Dedifferentiated amniotic fluid mesenchymal stem cell (primary cell): ENCODE measurements at regions not wholly inside any gene's neighbourhood (a gene's known extent, or its start where the extent isn't known, plus 50 kb on each side); places are given as distances from the start of the nearest gene placed in this dataset.

Experiments
- DNase-seq: peaks from one replicate; pipeline ENCODE4 v3.0.0-alpha.2; 2016; ENCODE audit errors: extremely low spot score

DNA sequence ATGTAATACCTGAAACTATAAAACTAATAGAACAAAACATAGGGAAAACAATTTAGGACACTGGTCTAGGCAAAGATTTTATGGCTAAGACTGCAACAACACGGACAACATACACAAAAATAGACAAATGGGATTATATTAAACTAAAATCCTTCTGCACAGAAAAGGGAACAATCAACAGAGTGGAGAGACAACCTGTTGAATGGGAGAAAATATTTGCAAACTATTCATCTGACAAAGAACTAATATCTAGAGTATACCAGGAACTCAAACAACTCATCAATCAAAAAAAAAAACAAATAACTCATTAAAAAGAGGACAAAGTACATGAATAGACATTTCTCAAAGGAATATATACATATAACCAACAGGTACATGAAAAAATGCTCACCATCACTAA, 174.5 kb downstream of the FNDC1 start:
- no peak for DNase-seq

DNA sequence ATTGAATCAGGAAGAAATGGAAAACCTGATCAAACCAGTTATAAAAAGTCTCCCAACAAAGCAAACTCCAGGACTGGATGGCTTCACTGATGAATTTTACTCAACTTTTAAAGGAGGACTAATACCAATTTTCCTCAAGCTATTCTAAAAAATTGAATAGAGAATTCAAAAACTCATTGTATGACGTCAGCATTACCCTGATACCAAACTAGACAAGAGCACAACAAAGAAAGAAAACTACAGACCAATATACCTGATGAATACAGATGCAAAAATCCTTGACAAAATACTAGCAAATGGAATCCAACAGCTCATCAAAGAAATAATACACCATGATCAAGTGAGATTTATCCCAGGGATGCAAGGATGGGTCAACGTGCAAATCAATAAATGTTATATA, 172.9 kb downstream of the FNDC1 start:
- DNase-seq = no peak

DNA sequence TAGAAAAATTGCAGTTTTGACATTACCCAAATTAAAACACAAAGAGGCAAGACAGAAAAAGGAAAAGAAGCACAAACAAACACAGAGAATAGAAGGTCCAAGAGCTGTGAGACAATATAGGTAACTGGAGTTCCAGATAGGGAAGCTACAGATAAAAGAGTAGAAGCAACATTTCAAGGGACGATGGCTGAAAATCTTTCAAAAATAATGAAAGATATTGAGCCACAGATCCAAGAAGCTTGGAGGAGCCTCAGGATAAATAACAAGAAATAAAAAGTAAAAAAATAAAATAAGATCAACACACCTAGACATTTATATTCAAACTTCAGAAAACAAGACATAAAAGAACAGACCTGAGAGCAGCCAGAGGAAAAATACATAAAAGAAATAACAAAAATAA, 164.9 kb downstream of the FNDC1 start:
- DNase-seq = no peak

DNA sequence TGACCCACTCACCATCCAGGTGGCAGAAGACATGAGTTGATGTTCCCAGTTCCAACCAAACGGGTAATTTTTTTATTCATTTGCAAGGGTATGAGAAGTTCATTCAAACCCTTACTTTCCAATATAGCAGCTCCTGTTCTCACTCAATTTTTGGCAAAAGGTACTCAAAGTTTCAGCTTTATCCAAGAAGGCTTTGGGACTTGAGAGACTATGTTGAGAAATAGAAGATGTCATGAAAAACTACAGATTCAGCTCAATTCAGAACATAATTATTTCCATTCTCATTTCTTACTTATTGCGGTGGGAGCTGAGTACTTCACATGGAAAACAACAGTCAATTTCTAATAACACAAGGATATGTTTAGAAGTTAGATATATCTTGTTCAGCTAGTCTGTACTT, 162.3 kb downstream of the FNDC1 start:
- no peak for DNase-seq

DNA sequence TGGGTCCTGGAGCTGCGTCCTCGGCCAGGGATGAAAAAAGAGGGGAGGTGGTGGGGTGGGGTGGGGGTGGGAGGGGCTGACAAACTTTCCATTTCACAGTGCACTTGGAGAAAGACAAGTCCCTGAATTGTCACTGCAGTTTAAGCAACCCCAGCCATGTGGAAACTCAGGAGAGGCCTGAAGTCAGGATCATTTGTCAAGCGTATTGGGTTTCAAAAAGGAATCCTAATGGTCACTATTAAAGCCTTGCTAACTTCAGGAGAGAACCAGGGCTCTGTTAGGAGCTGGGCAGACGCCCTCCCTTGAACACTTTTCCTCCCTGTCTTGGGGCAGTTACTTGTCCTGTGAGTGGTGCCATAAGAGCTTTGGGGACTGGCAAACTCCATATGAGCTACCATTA, 159.9 kb downstream of the FNDC1 start:
- DNase-seq = no peak

DNA sequence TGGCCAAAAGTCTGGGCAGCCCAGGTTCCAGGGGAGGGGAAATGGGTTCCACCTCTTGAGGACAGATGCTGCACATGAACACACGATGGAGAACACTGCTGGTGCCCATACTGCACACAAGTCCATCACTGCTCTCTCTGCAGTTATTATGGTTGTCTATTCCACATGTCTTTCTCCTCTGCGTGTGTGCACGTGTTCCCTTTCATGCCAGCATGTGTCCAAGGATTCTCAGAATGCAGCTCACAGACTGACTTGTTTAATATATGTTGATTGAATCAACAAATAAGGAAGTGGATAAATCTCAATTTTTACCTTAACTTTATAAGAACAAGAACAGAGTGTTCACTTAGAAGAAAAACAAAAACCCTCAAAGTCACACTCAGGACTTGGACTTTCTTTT, 158.9 kb downstream of the FNDC1 start:
- no peak for DNase-seq

DNA sequence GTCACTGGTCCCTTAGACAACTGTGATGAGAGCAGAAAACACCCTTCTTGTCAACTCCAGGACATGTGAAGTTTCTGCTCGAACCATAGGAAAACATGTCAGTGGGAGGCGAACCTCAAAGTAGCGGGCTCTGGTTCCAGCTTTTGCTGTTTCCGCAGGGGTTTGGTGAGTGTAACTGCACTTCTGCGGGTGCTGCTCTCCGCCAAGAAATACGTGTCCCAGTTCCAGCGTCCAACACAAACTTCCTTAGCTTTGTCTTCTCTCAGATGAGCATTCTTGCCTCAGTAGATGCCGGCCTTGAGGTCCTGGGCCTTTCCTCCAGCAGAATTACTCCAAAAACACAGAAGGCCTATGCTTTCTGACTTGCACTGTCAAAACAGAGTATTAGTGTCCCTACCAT, 156.3 kb downstream of the FNDC1 start:
- no peak for DNase-seq

DNA sequence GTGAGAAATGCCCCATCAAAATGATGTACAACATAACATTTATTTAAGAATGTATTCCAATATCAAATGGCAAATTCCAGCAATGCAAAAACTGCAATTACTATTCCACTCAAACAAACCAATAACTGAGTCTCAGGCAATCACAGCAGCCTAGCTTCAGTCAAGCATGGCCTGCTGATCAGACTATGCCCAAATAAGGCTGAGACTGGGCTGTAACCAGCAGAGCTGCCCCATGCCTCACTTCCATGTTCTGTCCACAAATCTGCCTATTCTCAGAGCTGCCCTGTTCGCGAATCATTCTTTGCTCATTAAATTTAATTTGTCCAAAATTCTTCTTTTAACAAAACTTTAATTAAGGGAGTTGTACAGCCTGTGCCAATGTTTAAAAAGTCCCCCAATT, 155.4 kb downstream of the FNDC1 start:
- no peak for DNase-seq
